H9 (cell line): ENCODE measurements at regions not wholly inside any gene's neighbourhood (a gene's known extent, or its start where the extent isn't known, plus 50 kb on each side); places are given as distances from the start of the nearest gene placed in this dataset.

ENCODE experiments used
- DNase-seq: peaks from one replicate; pipeline ENCODE4 v3.0.0-alpha.2; 2017
- H2AFZ ChIP-seq: one replicate; pipeline ENCODE4 v1.6.1; 2013; ENCODE audit warnings: mild to moderate bottlenecking, low read length, control low read depth, moderate library complexity
- H2AK5ac ChIP-seq: 2 replicates; pipeline ENCODE4 v1.6.1; 2013; ENCODE audit warnings: low read length, control low read depth, mixed read lengths; ENCODE audit not compliant: insufficient read length
- H2BK120ac ChIP-seq: one replicate; pipeline ENCODE4 v1.6.1; 2013; ENCODE audit warnings: low read depth, mild to moderate bottlenecking, low read length, control low read depth, inconsistent platforms; ENCODE audit not compliant: poor library complexity, severe bottlenecking
- H2BK12ac ChIP-seq: 2 replicates; pipeline ENCODE4 v1.6.1; 2013; ENCODE audit warnings: low read length, control low read depth, mixed read lengths, low read depth; ENCODE audit not compliant: insufficient read length
- H2BK15ac ChIP-seq: 2 replicates; pipeline ENCODE4 v1.6.1; 2013; ENCODE audit warnings: low read depth, low read length, control low read depth
- H2BK20ac ChIP-seq: one replicate; pipeline ENCODE4 v1.6.1; 2013; ENCODE audit warnings: low read depth, mild to moderate bottlenecking, low read length, control low read depth, inconsistent platforms; ENCODE audit not compliant: poor library complexity, severe bottlenecking
- H2BK5ac ChIP-seq: 2 replicates; pipeline ENCODE4 v1.6.1; 2013; ENCODE audit warnings: low read length, control low read depth, mixed read lengths; ENCODE audit not compliant: insufficient read length
- H3K14ac ChIP-seq: 2 replicates; pipeline ENCODE4 v1.6.1; 2013; ENCODE audit warnings: low read length, control low read depth; ENCODE audit not compliant: insufficient read depth
- H3K18ac ChIP-seq: 2 replicates; pipeline ENCODE4 v1.6.1; 2013; ENCODE audit warnings: low read depth, mild to moderate bottlenecking, mixed read lengths, low read length, control low read depth; ENCODE audit not compliant: insufficient read length
- H3K23ac ChIP-seq: 2 replicates; pipeline ENCODE4 v1.6.1; 2013; ENCODE audit warnings: low read length, control low read depth, mixed read lengths, low read depth; ENCODE audit not compliant: insufficient read length
- H3K23me2 ChIP-seq: 2 replicates; pipeline ENCODE4 v1.6.1; 2013; ENCODE audit warnings: low read depth, mild to moderate bottlenecking, mixed read lengths, low read length, control low read depth; ENCODE audit not compliant: insufficient read length, poor library complexity, severe bottlenecking
- H3K27ac ChIP-seq: 2 replicates; pipeline ENCODE4 v1.5.1; 2013; ENCODE audit warnings: low read length, control low read depth, mixed read lengths, low read depth; ENCODE audit not compliant: insufficient read length
- H3K27me3 ChIP-seq: 2 replicates; pipeline ENCODE4 v1.6.1; 2013; ENCODE audit warnings: low read length, control low read depth, inconsistent platforms; ENCODE audit not compliant: insufficient read depth
- H3K4ac ChIP-seq: 2 replicates; pipeline ENCODE4 v1.6.1; 2013; ENCODE audit warnings: low read depth, mild to moderate bottlenecking, control low read depth, inconsistent platforms, low read length, moderate library complexity
- H3K4me1 ChIP-seq: 2 replicates; pipeline ENCODE4 v1.6.1; 2013; ENCODE audit warnings: low read length, control low read depth, inconsistent platforms; ENCODE audit not compliant: insufficient read depth
- H3K4me2 ChIP-seq: 2 replicates; pipeline ENCODE4 v1.6.1; 2013; ENCODE audit warnings: low read length, control low read depth, mixed read lengths; ENCODE audit not compliant: insufficient read length, insufficient read depth
- H3K56ac ChIP-seq: 2 replicates; pipeline ENCODE4 v1.6.1; 2013; ENCODE audit warnings: low read depth, mild to moderate bottlenecking, mixed read lengths, low read length, control low read depth; ENCODE audit not compliant: insufficient read length
- H3K79me1 ChIP-seq: 2 replicates; pipeline ENCODE4 v1.6.1; 2013; ENCODE audit warnings: low read depth, mild to moderate bottlenecking, moderate library complexity, low read length, control low read depth, inconsistent platforms; ENCODE audit not compliant: insufficient read depth, poor library complexity, severe bottlenecking
- H3K79me2 ChIP-seq: 2 replicates; pipeline ENCODE4 v1.6.1; 2013; ENCODE audit warnings: low read length, control low read depth, inconsistent platforms; ENCODE audit not compliant: insufficient read depth
- H3K9ac ChIP-seq: 2 replicates; pipeline ENCODE4 v1.6.1; 2013; ENCODE audit warnings: low read length, control low read depth, mixed read lengths; ENCODE audit not compliant: insufficient read length; ENCODE audit errors: extremely low read depth
- H3K9me3 ChIP-seq: one replicate; pipeline ENCODE4 v1.6.1; 2013; ENCODE audit warnings: low read depth, low read length, inconsistent platforms; ENCODE audit not compliant: control insufficient read depth
- H3T11ph ChIP-seq: one replicate; pipeline ENCODE4 v1.6.1; 2013; ENCODE audit warnings: mild to moderate bottlenecking, low read length, control low read depth, inconsistent platforms
- H4K20me1 ChIP-seq: one replicate; pipeline ENCODE4 v1.6.1; 2013; ENCODE audit not compliant: control insufficient read depth, insufficient read length, insufficient read depth
- H4K5ac ChIP-seq: 2 replicates; pipeline ENCODE4 v1.6.1; 2013; ENCODE audit warnings: low read depth, mild to moderate bottlenecking, mixed read lengths, low read length, control low read depth; ENCODE audit not compliant: insufficient read length
- H4K8ac ChIP-seq: replicated peaks from 2 replicates; pipeline ENCODE4 v1.6.1; 2013; ENCODE audit warnings: low read length, control low read depth, mixed read lengths, low read depth; ENCODE audit not compliant: insufficient read length
- H4K91ac ChIP-seq: 2 replicates; pipeline ENCODE4 v1.6.1; 2013; ENCODE audit warnings: low read depth, mild to moderate bottlenecking, moderate library complexity, mixed read lengths, low read length, control low read depth; ENCODE audit not compliant: insufficient read length
- H3K27ac Mint-ChIP-seq, 3 experiments: 2 replicates in 2 of 3; 3 replicates in 1 of 3; pipeline ENCODE4 v1.8.0; 2020 to 2021; ENCODE audit warnings: mixed read lengths in 3 of 3, mild to moderate bottlenecking in 1 of 3, moderate library complexity in 1 of 3
- H3K27me3 Mint-ChIP-seq: 2 replicates; pipeline ENCODE4 v1.8.0; 2021; ENCODE audit warnings: low read depth, mild to moderate bottlenecking, moderate library complexity, mixed read lengths
- H3K36me3 Mint-ChIP-seq, 3 experiments: 2 replicates in 2 of 3; 3 replicates in 1 of 3; pipeline ENCODE4 v1.8.0; 2020 to 2021; ENCODE audit warnings: low read depth in 3 of 3, mixed read lengths in 3 of 3; ENCODE audit not compliant: insufficient read depth in 1 of 3
- H3K4me1 Mint-ChIP-seq, 2 experiments: 2 replicates each; pipeline ENCODE4 v1.8.0; 2020; ENCODE audit warnings: mixed read lengths in 2 of 2
- H3K4me3 Mint-ChIP-seq, 2 experiments: 2 replicates in 1 of 2; 3 replicates in 1 of 2; pipeline ENCODE4 v1.8.0; 2020 to 2021; ENCODE audit warnings: mild to moderate bottlenecking in 2 of 2, mixed read lengths in 2 of 2, moderate library complexity in 1 of 2
- H3K9me3 Mint-ChIP-seq, 2 experiments: 2 replicates in 1 of 2; 3 replicates in 1 of 2; pipeline ENCODE4 v1.8.0; 2020; ENCODE audit warnings: mild to moderate bottlenecking in 2 of 2, mixed read lengths in 2 of 2, moderate library complexity in 1 of 2
- CTCF ChIP-seq: fragments of 200-600 bp; sonication (generic); conservative IDR thresholded peaks from 3 replicates; pipeline ENCODE4 v1.8.0; 2021; ENCODE audit warnings: antibody characterized with exemption, mild to moderate bottlenecking
- WGBS: extraction: QIAGEN DNeasy Blood & Tissue Kit; methylation state at CpG from one replicate; pipeline ENCODE4 v1.1.7; 2013; ENCODE audit warnings: missing lambda C conversion rate, low lambda C conversion rate, mixed read lengths; ENCODE audit not compliant: insufficient read length; ENCODE audit errors: extremely low coverage; 5-methylcytosine and 5-hydroxymethylcytosine counted together

- Histone ChIP-seq H4K8ac (no peak overlapping the region), H3K79me2 (no peaks in the 10 kb centered on the region), H2BK12ac (no peak overlapping the region), H2BK5ac (no peak overlapping the region), H4K5ac (no peak overlapping the region), H3K56ac (no peak overlapping the region), H3K14ac (no peak overlapping the region), H2AFZ (no peak overlapping the region), H3K18ac (no peak overlapping the region), H2BK20ac (no peak overlapping the region), H3K4ac (no peak overlapping the region), H3K27me3 (peaks cover 3% of the 10 kb centered on the region; the same call in 1 of the 2 replicates), H3K9ac (no peak overlapping the region), H3K9me3 (no peaks in the 10 kb centered on the region), H3T11ph (no peak overlapping the region), H2AK5ac (no peak overlapping the region), H2BK120ac (no peak overlapping the region), H4K20me1 (no peaks in the 10 kb centered on the region), H3K23me2 (no peaks in the 10 kb centered on the region), H4K91ac (no peak overlapping the region), H2BK15ac (no peak overlapping the region), H3K79me1 (no peaks in the 10 kb centered on the region), H3K27ac (no peak overlapping the region), H3K4me2 (no peak overlapping the region), H3K23ac (no peak overlapping the region), H3K4me1 (no peaks in the 10 kb centered on the region)
- no peak for TF ChIP-seq CTCF
- WGBS = no CpG with 5 or more reads among the region's 1 CpG
- DNase-seq = no peak
- Mint-ChIP-seq H3K27ac (no peak overlapping the region), H3K36me3 (no peaks in the 10 kb centered on the region; a peak in 1 of 7 replicates), H3K4me1 (peaks cover 0 to 9% of the 10 kb centered on the region in 2 experiments; a peak in 3 of 4 replicates), H3K9me3 (no peaks in the 10 kb centered on the region), H3K27me3 (peaks cover 46% of the 10 kb centered on the region), H3K4me3 (no peak overlapping the region)
Measured at GRCh38 chr1:209046058-209046417, 537.5 kb upstream of the CAMK1G start.
